ENCODE measurements at regions not wholly inside any gene's neighbourhood (a gene's known extent, or its start where the extent isn't known, plus 50 kb on each side); places are given as distances from the start of the nearest gene placed in this dataset.

DNA sequence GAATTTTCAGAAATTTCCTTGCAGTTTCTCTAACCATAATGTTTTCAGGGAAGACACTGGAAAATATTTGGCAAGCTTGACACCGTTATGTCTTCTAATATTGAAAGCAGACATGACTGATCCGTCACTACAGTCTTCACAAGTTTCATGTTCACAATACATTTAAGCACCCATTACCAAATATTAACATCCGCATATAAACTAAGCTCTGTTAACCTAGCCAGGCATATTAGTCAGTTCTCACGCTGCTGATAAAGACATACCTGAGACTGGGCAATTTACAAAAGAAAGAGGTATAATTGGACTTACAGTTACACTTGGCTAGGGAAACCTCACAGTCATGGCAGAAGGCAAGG is 162.7 kb upstream of the LYSMD4 start:
- Mint-ChIP-seq H3K36me3 (no peaks in the 10 kb centered on the region), H3K4me1 (ENCODE audit: unreplicated experiment) (no peaks in the 10 kb centered on the region), H3K27me3 (no peaks in the 10 kb centered on the region), H3K9me3 (peaks cover 5% of the 10 kb centered on the region), H3K27ac (no peak overlapping the region), H3K4me3 (no peak overlapping the region)
- no peak for DNase-seq (ENCODE audit: extremely low spot score, unreplicated experiment)
- TF ChIP-seq, protein P1, sequence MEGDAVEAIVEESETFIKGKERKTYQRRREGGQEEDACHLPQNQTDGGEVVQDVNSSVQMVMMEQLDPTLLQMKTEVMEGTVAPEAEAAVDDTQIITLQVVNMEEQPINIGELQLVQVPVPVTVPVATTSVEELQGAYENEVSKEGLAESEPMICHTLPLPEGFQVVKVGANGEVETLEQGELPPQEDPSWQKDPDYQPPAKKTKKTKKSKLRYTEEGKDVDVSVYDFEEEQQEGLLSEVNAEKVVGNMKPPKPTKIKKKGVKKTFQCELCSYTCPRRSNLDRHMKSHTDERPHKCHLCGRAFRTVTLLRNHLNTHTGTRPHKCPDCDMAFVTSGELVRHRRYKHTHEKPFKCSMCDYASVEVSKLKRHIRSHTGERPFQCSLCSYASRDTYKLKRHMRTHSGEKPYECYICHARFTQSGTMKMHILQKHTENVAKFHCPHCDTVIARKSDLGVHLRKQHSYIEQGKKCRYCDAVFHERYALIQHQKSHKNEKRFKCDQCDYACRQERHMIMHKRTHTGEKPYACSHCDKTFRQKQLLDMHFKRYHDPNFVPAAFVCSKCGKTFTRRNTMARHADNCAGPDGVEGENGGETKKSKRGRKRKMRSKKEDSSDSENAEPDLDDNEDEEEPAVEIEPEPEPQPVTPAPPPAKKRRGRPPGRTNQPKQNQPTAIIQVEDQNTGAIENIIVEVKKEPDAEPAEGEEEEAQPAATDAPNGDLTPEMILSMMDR (conservative IDR thresholded peaks at IDR 0.05): no peak

DNA sequence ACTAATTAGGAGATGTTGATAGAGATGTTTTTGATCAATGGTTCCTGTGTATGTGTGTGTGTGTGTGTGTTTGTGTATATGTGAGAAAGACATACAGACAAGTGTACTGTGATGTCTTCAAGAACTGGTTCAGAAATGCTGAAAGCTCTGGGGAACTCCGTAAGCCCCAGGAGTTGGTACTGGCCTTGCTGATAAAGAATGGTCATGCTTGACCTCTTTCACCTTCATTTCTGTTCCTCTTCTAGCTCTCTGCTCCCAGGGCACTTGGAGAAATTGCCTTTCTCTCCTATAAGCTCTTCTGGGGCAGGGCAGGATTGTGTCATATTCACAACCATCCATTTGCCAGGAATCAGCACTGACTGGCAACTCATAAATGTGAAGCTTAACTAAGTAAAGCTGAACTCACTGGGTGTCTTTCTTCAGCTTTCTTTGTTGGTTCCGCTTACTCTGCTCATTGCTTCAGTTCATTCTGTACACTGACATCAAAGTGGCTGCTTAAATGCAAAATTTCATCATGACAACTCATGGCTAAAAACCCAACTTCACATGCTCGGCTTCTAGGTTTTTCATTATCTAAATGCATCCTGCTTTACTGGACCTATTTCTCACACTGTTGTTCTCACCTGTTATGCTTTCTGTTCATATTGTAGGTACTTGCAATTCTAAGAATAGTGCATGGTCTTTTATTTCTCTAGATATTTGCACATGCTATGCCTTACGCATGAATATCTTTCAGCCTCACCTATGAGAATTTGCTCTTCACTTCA is 162.1 kb upstream of the LYSMD4 start:
- H3K27me3 Mint-ChIP-seq: no peaks in the 10 kb centered on the region
- TF ChIP-seq, protein P1 (conservative IDR thresholded peaks at IDR 0.05): no peak
- DNase-seq (ENCODE audit: extremely low spot score, unreplicated experiment): no peak
- H3K4me1 Mint-ChIP-seq (ENCODE audit: unreplicated experiment): no peaks in the 10 kb centered on the region
- no peaks in the 10 kb centered on the region for H3K36me3 Mint-ChIP-seq
- no peak overlapping the region for H3K27ac Mint-ChIP-seq
- H3K4me3 Mint-ChIP-seq: no peak overlapping the region
- peaks cover 5% of the 10 kb centered on the region for H3K9me3 Mint-ChIP-seq

DNA sequence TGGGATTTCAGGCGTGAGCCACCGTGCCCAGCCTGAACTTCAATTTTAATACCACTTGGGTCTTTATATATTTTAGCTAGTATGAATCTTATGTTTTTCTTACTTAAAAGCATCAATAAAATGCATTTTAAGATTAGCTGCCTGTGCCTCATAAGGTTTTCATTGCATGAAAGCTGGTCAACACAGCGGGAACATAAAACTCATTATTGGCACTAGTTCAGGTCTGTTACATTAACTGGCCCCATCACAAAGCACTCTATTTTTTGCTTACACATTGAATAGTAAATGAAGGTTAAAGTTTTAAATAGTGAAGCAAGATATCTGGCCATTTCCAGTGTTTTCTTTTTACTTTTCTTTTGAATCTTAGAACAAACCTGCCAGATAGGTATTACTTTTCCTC is 145.6 kb upstream of the LYSMD4 start:
- TF ChIP-seq, protein P1 (conservative IDR thresholded peaks at IDR 0.05): no peak

DNA sequence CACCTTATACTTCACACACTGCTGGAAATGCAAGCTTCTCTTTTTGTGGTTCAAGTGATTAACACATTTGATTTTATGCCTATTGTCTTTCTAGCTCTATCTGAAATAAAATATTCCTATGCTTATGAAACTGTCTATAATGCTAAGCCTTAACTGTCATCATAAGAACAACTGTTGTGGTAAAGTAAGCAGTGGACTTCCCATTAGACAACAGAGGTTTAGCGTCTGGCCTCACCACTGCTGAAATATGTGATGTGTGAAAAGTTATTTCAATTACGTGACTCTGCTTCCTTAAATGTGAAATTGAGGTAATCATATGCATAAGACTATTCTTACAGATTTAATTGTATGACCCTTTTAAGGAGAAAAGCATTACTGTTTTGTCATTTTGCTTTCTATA is 140.2 kb upstream of the LYSMD4 start:
- DNase-seq (ENCODE audit: extremely low spot score, unreplicated experiment): no peak
- Mint-ChIP-seq H3K36me3 (no peaks in the 10 kb centered on the region), H3K4me1 (ENCODE audit: unreplicated experiment) (no peaks in the 10 kb centered on the region), H3K4me3 (no peak overlapping the region), H3K27me3 (peaks cover 3% of the 10 kb centered on the region), H3K27ac (no peak overlapping the region), H3K9me3 (no peaks in the 10 kb centered on the region)
- TF ChIP-seq, protein P1 (conservative IDR thresholded peaks at IDR 0.05): no peak

More for the DNA sequence above, 145.6 kb upstream of the LYSMD4 start:
- no peak for DNase-seq (ENCODE audit: extremely low spot score, unreplicated experiment)
- Mint-ChIP-seq H3K27ac (no peak overlapping the region), H3K4me1 (ENCODE audit: unreplicated experiment) (no peaks in the 10 kb centered on the region), H3K36me3 (no peaks in the 10 kb centered on the region), H3K9me3 (no peaks in the 10 kb centered on the region), H3K27me3 (no peaks in the 10 kb centered on the region), H3K4me3 (no peak overlapping the region)

DNA sequence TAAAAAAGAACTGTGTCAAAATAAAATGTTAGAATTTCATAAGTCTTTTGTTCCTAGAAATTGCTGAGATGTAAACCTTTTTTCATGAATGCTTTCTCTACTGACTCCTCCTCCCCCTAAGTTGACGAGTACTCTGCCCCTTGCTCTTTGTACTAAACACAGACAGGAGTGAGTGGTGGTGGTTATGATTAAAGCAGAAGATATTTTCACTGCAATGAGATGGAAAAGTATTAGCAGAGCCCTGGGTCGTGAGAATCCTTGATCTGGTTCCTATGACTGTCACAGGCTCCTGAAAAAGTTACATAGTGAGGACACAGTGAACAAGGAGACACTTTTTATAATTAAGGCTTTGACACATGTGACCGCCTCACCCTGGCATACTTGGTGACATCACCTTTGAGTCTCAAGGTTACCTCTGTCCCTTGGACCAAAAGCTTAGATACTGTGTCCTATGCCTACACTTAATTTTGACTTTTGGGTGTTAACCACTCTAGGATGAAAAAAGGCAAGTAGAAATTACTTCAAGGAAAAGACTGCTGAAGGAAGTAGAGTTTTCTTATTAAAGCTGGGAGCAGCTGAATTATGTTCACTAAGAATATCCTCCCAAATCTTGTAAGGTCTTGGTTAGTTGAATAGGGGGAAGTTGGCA is 130.4 kb upstream of the LYSMD4 start:
- H3K36me3 Mint-ChIP-seq: no peaks in the 10 kb centered on the region
- H3K27ac Mint-ChIP-seq: no peak overlapping the region
- H3K27me3 Mint-ChIP-seq: no peaks in the 10 kb centered on the region
- DNase-seq (ENCODE audit: extremely low spot score, unreplicated experiment): no peak
- no peaks in the 10 kb centered on the region for H3K4me1 Mint-ChIP-seq (ENCODE audit: unreplicated experiment)
- TF ChIP-seq, protein P1 (conservative IDR thresholded peaks at IDR 0.05): no peak
- H3K4me3 Mint-ChIP-seq: no peak overlapping the region
- no peaks in the 10 kb centered on the region for H3K9me3 Mint-ChIP-seq

All from type B pancreatic cell (in vitro differentiated cells).